Caco-2 (cell line): ENCODE measurements at regions not wholly inside any gene's neighbourhood (a gene's known extent, or its start where the extent isn't known, plus 50 kb on each side); places are given as distances from the start of the nearest gene placed in this dataset.

Experiments
- BruUV-seq: library from RNA; stranded (reverse); fragments of 400-500 nt; replicated peaks from 2 replicates; lab custom pipeline; 2021; lab: Mats Ljungman, UMichigan
- CTCF ChIA-PET: fragments of 300-600 bp; sonication (Branson Sonifier 250); formaldehyde crosslinking; loops from one replicate; lab custom pipeline; 2022; ENCODE audit warnings: antibody characterized with exemption; lab: Charles Lee
- POLR2A ChIA-PET: fragments of 300-600 bp; sonication (Branson Sonifier 250); formaldehyde crosslinking; loops from one replicate; lab custom pipeline; 2022; ENCODE audit warnings: antibody characterized with exemption; lab: Charles Lee
- DNase-seq, 2 experiments: peaks; one replicate each; pipeline versions ENCODE4 v3.0.0 to v3.0.0-alpha.2; 2020 to 2022
- H3K27me3 ChIP-seq: replicated peaks from 2 replicates; pipeline ENCODE4 v1.6.0; 2011; ENCODE audit warnings: low read length; ENCODE audit not compliant: control insufficient read depth, insufficient read depth
- H3K36me3 ChIP-seq: 2 replicates; pipeline ENCODE4 v1.5.1; 2011; ENCODE audit warnings: low read length; ENCODE audit not compliant: control insufficient read depth, insufficient read depth
- H3K4me1 ChIP-seq: fragments of 250-450 bp; sonication (Bioruptor Pico); 2 replicates; pipeline ENCODE4 v1.5.1; 2020; ENCODE audit warnings: mild to moderate bottlenecking
- H3K4me3 ChIP-seq: 2 replicates; pipeline ENCODE4 v1.5.1; 2011; ENCODE audit warnings: low read depth, mild to moderate bottlenecking, control low read depth, low read length
- H3K9me3 ChIP-seq: fragments of 250-450 bp; sonication (Bioruptor Pico); 2 replicates; pipeline ENCODE4 v1.5.1; 2020; ENCODE audit warnings: mild to moderate bottlenecking, moderate library complexity
- H3K27ac Mint-ChIP-seq: one replicate; pipeline ENCODE4 v1.8.0; 2022; ENCODE audit warnings: mixed read lengths; ENCODE audit not compliant: unreplicated experiment
- H3K27me3 Mint-ChIP-seq: one replicate; pipeline ENCODE4 v1.8.0; 2022; ENCODE audit warnings: mixed read lengths; ENCODE audit not compliant: insufficient read depth, unreplicated experiment
- H3K36me3 Mint-ChIP-seq: one replicate; pipeline ENCODE4 v1.8.0; 2022; ENCODE audit warnings: mild to moderate bottlenecking, mixed read lengths; ENCODE audit not compliant: insufficient read depth, unreplicated experiment
- H3K4me1 Mint-ChIP-seq: one replicate; pipeline ENCODE4 v1.8.0; 2022; ENCODE audit warnings: low read depth, mixed read lengths; ENCODE audit not compliant: unreplicated experiment
- H3K4me3 Mint-ChIP-seq: one replicate; pipeline ENCODE4 v1.8.0; 2022; ENCODE audit warnings: mild to moderate bottlenecking, moderate library complexity, mixed read lengths; ENCODE audit not compliant: unreplicated experiment
- H3K9me3 Mint-ChIP-seq: one replicate; pipeline ENCODE4 v1.8.0; 2022; ENCODE audit warnings: mixed read lengths; ENCODE audit not compliant: unreplicated experiment
- intact Hi-C: fragments of 100-400 bp; cut with micrococcal nuclease; formaldehyde crosslinking; loops from one replicate; pipeline ENCODE4 v1.10.0; 2022; ENCODE audit not compliant: unreplicated experiment
- TF ChIP-seq, protein P1 (sequence below), 2 experiments: fragments of 200-600 bp in 1 of 2; IDR thresholded peaks; 1 replicate in 1 of 2; 2 replicates in 1 of 2; pipeline versions ENCODE4 v1.5.1 to v1.8.0; 2011 to 2022; ENCODE audit warnings: antibody characterized with exemption in 1 of 2, control low read depth in 1 of 2, inconsistent platforms in 1 of 2, low read depth in 1 of 2, low read length in 1 of 2, mild to moderate bottlenecking in 1 of 2, moderate library complexity in 1 of 2; ENCODE audit not compliant: insufficient read depth in 1 of 2, severe bottlenecking in 1 of 2, unreplicated experiment in 1 of 2

DNA sequence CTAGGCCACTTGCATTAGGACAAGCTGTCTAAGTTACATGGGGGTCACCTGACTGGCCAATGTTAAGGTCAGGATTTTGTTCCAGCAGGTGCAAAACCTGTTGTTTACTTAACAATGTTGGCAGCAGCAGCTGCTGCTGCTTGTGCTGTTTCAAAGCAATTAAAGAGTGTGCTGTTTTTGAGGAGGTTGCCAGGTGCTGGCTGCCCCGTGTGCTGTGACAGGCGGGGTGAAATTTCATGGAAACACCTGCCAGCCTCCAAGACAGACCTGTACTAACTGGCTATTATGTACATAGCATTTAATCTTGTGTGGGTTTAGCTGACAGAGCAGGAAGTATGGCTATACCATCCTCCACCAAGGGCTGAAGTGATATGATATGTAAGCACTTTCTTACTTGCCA is 224.9 kb downstream of the ASXL3 start:
- Mint-ChIP-seq H3K27me3 (no peaks in the 10 kb centered on the region), H3K4me3 (no peak overlapping the region), H3K27ac (no peak overlapping the region), H3K36me3 (no peaks in the 10 kb centered on the region), H3K9me3 (no peaks in the 10 kb centered on the region), H3K4me1 (no peaks in the 10 kb centered on the region)
- ChIA-PET POLR2A (no interaction called here), CTCF (no interaction called here)
- Histone ChIP-seq H3K9me3 (no peaks in the 10 kb centered on the region), H3K36me3 (no peaks in the 10 kb centered on the region), H3K4me3 (no peak overlapping the region), H3K4me1 (no peaks in the 10 kb centered on the region), H3K27me3 (no peaks in the 10 kb centered on the region)
- TF ChIP-seq, protein P1, sequence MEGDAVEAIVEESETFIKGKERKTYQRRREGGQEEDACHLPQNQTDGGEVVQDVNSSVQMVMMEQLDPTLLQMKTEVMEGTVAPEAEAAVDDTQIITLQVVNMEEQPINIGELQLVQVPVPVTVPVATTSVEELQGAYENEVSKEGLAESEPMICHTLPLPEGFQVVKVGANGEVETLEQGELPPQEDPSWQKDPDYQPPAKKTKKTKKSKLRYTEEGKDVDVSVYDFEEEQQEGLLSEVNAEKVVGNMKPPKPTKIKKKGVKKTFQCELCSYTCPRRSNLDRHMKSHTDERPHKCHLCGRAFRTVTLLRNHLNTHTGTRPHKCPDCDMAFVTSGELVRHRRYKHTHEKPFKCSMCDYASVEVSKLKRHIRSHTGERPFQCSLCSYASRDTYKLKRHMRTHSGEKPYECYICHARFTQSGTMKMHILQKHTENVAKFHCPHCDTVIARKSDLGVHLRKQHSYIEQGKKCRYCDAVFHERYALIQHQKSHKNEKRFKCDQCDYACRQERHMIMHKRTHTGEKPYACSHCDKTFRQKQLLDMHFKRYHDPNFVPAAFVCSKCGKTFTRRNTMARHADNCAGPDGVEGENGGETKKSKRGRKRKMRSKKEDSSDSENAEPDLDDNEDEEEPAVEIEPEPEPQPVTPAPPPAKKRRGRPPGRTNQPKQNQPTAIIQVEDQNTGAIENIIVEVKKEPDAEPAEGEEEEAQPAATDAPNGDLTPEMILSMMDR (IDR thresholded peaks at IDR 0.05; ENCODE audit: insufficient read depth in 1 of 2, low read depth in 1 of 2, low read length in 1 of 2, severe bottlenecking in 1 of 2, unreplicated experiment in 1 of 2), result no peak
- no TSS peak for BruUV-seq
- intact Hi-C loops, result no loop called here
- DNase-seq, result no peak
